ENCODE measurements at regions not wholly inside any gene's neighbourhood (a gene's known extent, or its start where the extent isn't known, plus 50 kb on each side); places are given as distances from the start of the nearest gene placed in this dataset.
"Not testable (repeated sequence)": the region's sequence is repeated elsewhere in the genome, so short reads cannot be mapped to it uniquely, and the experiment has no call there.

DNA sequence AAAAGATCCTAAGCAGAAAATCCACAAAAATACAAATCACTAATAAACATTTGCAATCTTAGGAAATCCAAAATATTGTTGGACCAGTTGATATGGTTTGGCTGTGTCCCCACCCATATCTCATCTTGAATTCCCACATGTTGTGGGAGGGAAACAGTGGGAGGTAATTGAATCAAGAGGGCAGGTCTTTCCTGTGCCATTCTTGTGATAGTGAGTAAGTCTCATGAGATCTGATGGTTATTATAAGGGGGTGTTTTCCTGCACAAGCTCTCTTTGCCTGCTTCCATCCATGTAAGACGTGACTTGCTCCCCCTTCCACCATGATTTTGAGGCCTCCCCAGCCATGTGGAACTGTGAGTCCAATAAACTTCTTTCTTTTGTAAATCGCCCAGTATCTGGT lies 79.2 kb upstream of the CHD1 start:
- ATAC-seq; H3K27ac ChIP-seq (ENCODE audit: low read length); DNase-seq; H3K9me3 ChIP-seq (ENCODE audit: control insufficient read depth, low read length); H3K4me3 ChIP-seq (ENCODE audit: low read length); H3K4me1 ChIP-seq (ENCODE audit: control insufficient read depth, insufficient read depth, low read length); H3K27me3 ChIP-seq (ENCODE audit: control insufficient read depth, insufficient read depth); intact Hi-C loops (cut with DNase I): not testable (repeated sequence)
- 67% methylated on average over 2 of the region's 2 CpGs for WGBS

DNA sequence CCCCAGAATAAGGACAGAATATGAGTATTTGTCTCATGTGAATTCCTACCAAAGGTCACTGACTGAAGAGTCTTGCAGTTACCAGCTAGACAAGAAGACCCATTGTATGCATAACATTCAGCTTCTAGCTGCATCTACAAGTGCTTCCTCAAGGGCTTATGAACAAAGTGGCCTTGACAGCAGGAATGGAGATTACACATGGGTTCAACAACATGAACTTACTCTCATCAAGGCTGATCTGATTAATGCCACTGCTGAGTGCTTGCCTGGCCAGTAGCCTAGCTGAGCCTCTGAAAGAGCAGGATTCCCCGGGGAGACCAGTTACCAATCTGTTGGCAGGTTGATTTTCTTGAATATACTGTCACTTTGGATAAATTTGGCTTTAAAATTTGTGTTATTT lies 76.7 kb upstream of the CHD1 start:
- WGBS: 72% methylated on average over 1 of the region's 1 CpG
- Histone ChIP-seq H3K4me1 (ENCODE audit: control insufficient read depth, insufficient read depth, low read length) (no peaks in the 10 kb centered on the region), H3K4me3 (ENCODE audit: low read length) (no peak overlapping the region), H3K27me3 (ENCODE audit: control insufficient read depth, insufficient read depth) (no peaks in the 10 kb centered on the region), H3K9me3 (ENCODE audit: control insufficient read depth, low read length) (no peaks in the 10 kb centered on the region), H3K27ac (ENCODE audit: low read length) (no peak overlapping the region)
- no peak for ATAC-seq
- DNase-seq: no peak
- intact Hi-C loops (cut with DNase I): no loop called here

DNA sequence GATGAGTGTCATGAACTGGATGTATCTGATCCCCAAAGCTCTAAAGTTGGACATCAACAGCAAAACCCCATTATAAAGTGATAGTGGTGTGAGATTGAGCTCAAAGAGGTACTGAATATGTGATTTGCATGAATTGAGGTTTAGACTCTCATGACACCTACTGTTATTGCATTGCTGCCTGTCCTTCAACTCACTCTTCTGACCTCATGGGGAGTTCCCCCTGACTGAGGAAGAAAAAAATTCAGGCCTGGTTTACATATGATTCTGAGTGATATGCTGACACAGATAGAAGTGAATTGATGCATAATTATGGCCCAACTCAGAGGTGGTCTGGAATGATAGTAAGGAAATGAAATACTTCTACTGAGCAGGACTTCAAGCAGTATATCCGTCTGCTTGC lies 76.2 kb upstream of the CHD1 start:
- DNase-seq (no peak), ATAC-seq (no peak)
- no peak overlapping the region for H3K4me3 ChIP-seq (ENCODE audit: low read length)
- no peak overlapping the region for H3K27ac ChIP-seq (ENCODE audit: low read length)
- H3K27me3 ChIP-seq (ENCODE audit: control insufficient read depth, insufficient read depth): no peaks in the 10 kb centered on the region
- H3K9me3 ChIP-seq (ENCODE audit: control insufficient read depth, low read length): no peaks in the 10 kb centered on the region
- intact Hi-C loops (cut with DNase I): no loop called here
- no peaks in the 10 kb centered on the region for H3K4me1 ChIP-seq (ENCODE audit: control insufficient read depth, insufficient read depth, low read length)
- WGBS: 64% methylated on average over 1 of the region's 1 CpG

DNA sequence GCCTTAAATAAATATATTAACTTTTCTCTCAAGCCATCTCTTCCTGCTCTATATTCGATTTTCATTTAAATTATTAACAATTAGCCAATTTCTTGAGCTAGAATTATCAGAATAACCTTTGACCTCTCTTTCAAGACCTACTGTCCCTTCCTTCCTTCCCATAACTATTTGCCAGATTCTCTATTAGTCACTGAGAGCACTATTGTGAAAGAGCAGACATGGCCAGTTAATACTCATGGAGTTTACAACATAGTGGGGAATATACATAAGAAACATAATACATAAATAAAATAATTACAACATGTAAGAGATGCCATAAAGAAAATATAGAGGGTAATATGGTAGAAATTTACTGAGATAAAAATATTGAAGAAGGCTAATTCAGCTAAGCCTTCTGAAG lies 72.1 kb upstream of the CHD1 start:
- ATAC-seq: no peak
- no peak overlapping the region for H3K27ac ChIP-seq (ENCODE audit: low read length)
- no peak overlapping the region for H3K4me3 ChIP-seq (ENCODE audit: low read length)
- WGBS: 54% methylated on average over 1 of the region's 1 CpG
- H3K27me3 ChIP-seq (ENCODE audit: control insufficient read depth, insufficient read depth): no peaks in the 10 kb centered on the region
- no peak for DNase-seq
- intact Hi-C loops (cut with DNase I): no loop called here
- H3K4me1 ChIP-seq (ENCODE audit: control insufficient read depth, insufficient read depth, low read length): no peaks in the 10 kb centered on the region
- no peaks in the 10 kb centered on the region for H3K9me3 ChIP-seq (ENCODE audit: control insufficient read depth, low read length)

DNA sequence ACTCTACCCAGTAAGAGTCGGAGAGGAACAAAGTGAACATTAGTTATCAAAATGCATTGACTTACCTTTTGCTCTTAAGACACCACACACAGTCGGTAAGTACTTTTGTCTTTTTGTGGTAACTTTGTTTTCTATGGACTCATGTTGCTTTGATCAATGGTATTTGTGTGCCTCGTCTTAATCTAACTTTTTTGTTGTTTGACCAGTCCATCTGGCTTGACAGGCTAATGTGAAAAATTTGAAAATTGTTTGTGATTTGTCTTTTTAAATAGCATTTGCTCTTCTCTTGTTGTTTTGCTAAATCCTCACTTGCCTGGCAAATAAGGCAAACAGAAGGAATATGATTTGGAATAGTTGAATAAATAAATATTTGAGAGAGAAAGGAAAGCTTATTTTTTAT lies 71.4 kb upstream of the CHD1 start:
- WGBS: 85% methylated on average over 3 of the region's 3 CpGs
- intact Hi-C loops (cut with DNase I): no loop called here
- Histone ChIP-seq H3K9me3 (ENCODE audit: control insufficient read depth, low read length) (no peaks in the 10 kb centered on the region), H3K27ac (ENCODE audit: low read length) (no peak overlapping the region), H3K27me3 (ENCODE audit: control insufficient read depth, insufficient read depth) (no peaks in the 10 kb centered on the region), H3K4me3 (ENCODE audit: low read length) (no peak overlapping the region), H3K4me1 (ENCODE audit: control insufficient read depth, insufficient read depth, low read length) (no peaks in the 10 kb centered on the region)
- no peak for DNase-seq
- no peak for ATAC-seq

DNA sequence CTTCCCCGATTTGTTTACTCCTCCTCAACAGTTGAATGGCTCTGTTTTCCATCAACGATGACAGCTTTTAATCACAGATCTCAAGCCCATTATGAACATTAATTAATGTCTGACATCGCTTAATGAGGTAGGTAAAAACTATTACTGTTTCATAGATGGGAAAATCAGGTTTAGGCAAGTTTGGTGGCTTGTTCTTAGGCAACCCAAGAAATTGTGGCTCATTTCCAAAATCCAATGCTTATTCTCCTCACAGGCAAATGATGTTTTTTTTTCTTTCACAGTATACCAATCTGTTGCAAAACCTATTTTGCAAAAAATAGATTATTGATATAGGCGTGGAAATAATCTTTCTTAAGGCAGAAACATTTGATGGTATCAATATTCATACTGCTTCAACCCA lies 70.8 kb upstream of the CHD1 start:
- no peaks in the 10 kb centered on the region for H3K4me1 ChIP-seq (ENCODE audit: control insufficient read depth, insufficient read depth, low read length)
- H3K9me3 ChIP-seq (ENCODE audit: control insufficient read depth, low read length): no peaks in the 10 kb centered on the region
- DNase-seq: no peak
- 80% methylated on average over 4 of the region's 4 CpGs for WGBS
- H3K27me3 ChIP-seq (ENCODE audit: control insufficient read depth, insufficient read depth): no peaks in the 10 kb centered on the region
- no peak overlapping the region for H3K27ac ChIP-seq (ENCODE audit: low read length)
- ATAC-seq: no peak
- intact Hi-C loops (cut with DNase I): no loop called here
- H3K4me3 ChIP-seq (ENCODE audit: low read length): no peak overlapping the region

DNA sequence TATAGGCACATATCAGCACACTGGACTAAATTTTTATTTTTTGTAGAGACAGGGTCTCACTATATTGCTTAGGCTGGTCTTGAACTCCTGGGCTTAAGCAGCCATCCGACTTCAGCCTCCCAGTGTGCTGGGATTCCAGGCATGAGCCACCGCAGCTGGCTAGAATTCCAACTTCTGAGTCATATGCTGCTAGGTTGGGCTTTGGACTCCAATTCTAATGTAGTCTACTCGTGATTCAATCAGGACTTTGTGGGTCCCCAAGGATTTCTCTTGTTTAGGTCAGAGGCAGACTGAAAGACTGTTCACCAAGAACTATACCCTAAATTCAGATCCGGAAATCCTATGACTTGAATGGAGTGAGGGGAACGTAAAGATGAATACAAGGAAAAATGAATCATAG lies 68.2 kb upstream of the CHD1 start:
- intact Hi-C loops (cut with DNase I): no loop called here
- no peak for DNase-seq
- Histone ChIP-seq H3K9me3 (ENCODE audit: control insufficient read depth, low read length) (no peaks in the 10 kb centered on the region), H3K27me3 (ENCODE audit: control insufficient read depth, insufficient read depth) (no peaks in the 10 kb centered on the region), H3K27ac (ENCODE audit: low read length) (no peak overlapping the region), H3K4me3 (ENCODE audit: low read length) (no peak overlapping the region), H3K4me1 (ENCODE audit: control insufficient read depth, insufficient read depth, low read length) (no peaks in the 10 kb centered on the region)
- WGBS: 76% methylated on average over 5 of the region's 5 CpGs
- ATAC-seq: no peak

DNA sequence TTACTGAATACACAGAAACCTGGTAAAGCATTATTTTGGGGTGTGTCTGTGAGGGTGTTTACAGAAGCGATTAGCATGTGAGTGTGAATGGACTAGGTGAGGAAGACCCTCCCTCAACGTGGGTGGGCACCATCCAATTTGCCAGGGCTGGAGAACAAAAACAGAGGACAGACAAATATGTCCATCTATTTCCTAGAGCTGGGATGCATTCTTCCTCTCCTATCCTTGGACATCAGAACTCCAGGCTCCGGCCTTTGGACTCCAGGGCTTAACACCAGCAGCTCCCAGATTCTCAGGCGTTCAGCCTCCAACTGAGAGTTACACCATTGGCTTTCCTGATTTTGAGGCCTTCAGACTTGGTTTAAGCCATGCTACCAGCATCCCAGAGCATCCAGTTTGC lies 65.8 kb upstream of the CHD1 start:
- intact Hi-C loops (cut with DNase I): no loop called here
- ATAC-seq: no peak
- 73% methylated on average over 4 of the region's 4 CpGs for whole genome bisulfite sequencing
- no peaks in the 10 kb centered on the region for H3K9me3 ChIP-seq (ENCODE audit: control insufficient read depth, low read length)
- H3K27me3 ChIP-seq (ENCODE audit: control insufficient read depth, insufficient read depth): no peaks in the 10 kb centered on the region
- no peak overlapping the region for H3K4me3 ChIP-seq (ENCODE audit: low read length)
- H3K4me1 ChIP-seq (ENCODE audit: control insufficient read depth, insufficient read depth, low read length): no peaks in the 10 kb centered on the region
- H3K27ac ChIP-seq (ENCODE audit: low read length): no peak overlapping the region
- DNase-seq: no peak

DNA sequence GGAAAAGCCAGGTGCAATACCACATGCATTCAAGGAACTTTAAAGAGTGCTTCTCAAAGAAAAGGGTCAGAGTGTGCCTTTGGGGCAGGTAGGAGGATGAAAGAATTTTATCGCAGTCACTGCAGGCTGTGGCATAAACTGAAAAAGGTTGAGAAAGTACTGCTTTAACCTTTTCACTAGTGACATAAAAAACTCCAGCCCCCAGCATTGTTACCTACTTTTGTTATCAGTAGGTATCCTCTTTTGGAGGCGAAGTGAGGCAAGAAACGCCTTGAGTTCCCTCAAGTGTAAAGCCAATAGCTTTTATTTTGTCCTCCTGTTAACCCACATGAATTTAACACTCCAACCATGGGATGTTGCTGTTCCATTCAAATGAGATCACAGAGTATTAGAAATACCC lies 64.7 kb upstream of the CHD1 start:
- intact Hi-C loops (cut with DNase I): no loop called here
- no peak overlapping the region for H3K4me3 ChIP-seq (ENCODE audit: low read length)
- WGBS: 75% methylated on average over 3 of the region's 3 CpGs

DNA sequence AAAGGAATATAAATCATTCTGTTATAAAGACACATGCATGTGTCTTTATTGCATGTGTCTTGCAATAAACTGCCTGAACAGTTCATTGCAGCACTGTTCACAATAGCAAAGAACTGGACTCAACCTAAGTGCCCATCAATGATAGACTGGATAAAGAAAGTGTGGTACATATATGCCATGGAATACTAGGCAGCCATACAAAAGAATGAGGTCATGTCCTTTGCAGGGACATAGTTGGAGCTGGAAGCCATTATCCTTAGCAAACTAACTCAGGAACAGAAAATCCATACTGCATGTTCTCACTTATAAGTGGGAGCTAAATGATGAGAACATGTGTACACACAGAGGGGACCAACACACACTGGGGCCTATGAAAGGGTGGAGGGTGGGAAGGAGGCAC lies 63.7 kb upstream of the CHD1 start:
- DNase-seq: no peak
- Histone ChIP-seq H3K4me3 (ENCODE audit: low read length) (no peak overlapping the region), H3K4me1 (ENCODE audit: control insufficient read depth, insufficient read depth, low read length) (no peaks in the 10 kb centered on the region), H3K27ac (ENCODE audit: low read length) (no peak overlapping the region), H3K27me3 (ENCODE audit: control insufficient read depth, insufficient read depth) (no peaks in the 10 kb centered on the region), H3K9me3 (ENCODE audit: control insufficient read depth, low read length) (no peaks in the 10 kb centered on the region)
- intact Hi-C loops (cut with DNase I): no loop called here
- ATAC-seq: no peak

More for the DNA sequence above, 64.7 kb upstream of the CHD1 start:
- Histone ChIP-seq H3K9me3 (ENCODE audit: control insufficient read depth, low read length) (no peaks in the 10 kb centered on the region), H3K4me1 (ENCODE audit: control insufficient read depth, insufficient read depth, low read length) (no peaks in the 10 kb centered on the region), H3K27ac (ENCODE audit: low read length) (no peak overlapping the region), H3K27me3 (ENCODE audit: control insufficient read depth, insufficient read depth) (no peaks in the 10 kb centered on the region)
- no peak for ATAC-seq
- no peak for DNase-seq

DNA sequence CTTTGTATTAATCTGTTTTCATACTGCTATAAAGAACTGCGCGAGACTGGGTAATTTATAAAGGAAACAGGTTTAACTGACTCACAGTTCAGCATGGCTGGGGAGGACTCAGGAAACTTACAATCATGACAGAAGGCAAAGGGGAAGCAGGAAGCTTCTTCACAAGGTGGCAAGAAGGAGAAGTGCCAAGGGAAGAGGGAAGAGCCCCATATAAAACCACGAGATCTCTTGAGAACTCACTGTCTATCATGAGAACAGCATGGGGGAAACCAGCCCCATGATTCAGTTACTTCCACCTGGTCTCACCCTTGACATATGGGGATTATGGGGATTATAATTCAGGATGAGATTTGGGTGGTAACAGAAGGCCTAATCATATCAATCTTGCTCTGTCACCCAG lies 60.9 kb upstream of the CHD1 start:
- ATAC-seq: no peak
- intact Hi-C loops (cut with DNase I): no loop called here
- H3K27me3 ChIP-seq (ENCODE audit: control insufficient read depth, insufficient read depth): no peaks in the 10 kb centered on the region
- DNase-seq: no peak
- H3K9me3 ChIP-seq (ENCODE audit: control insufficient read depth, low read length): no peaks in the 10 kb centered on the region
- WGBS: 51% methylated on average over 3 of the region's 3 CpGs
- H3K4me1 ChIP-seq (ENCODE audit: control insufficient read depth, insufficient read depth, low read length): no peaks in the 10 kb centered on the region
- H3K27ac ChIP-seq (ENCODE audit: low read length): no peak overlapping the region
- no peak overlapping the region for H3K4me3 ChIP-seq (ENCODE audit: low read length)

DNA sequence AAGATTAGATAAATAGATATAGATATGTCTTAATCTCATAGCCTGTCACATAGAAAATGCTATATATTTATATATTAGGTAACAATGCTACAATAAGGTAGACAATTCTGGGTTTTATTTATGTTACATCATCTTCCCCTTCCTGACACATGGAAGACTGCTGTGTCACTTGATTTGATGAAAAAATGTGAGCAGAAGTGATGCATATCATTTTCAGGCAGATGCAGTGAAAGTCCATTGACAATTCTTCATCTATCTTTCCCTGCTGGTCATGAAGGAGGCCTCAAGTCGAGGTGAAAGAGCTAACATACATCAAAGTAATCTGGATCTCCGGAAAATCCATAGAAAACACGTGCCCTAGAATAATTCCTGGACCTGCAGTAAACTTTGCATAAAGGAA lies 57.8 kb upstream of the CHD1 start:
- DNase-seq (no peak), ATAC-seq (no peak)
- Histone ChIP-seq H3K27me3 (ENCODE audit: control insufficient read depth, insufficient read depth) (no peaks in the 10 kb centered on the region), H3K4me1 (ENCODE audit: control insufficient read depth, insufficient read depth, low read length) (no peaks in the 10 kb centered on the region), H3K9me3 (ENCODE audit: control insufficient read depth, low read length) (no peaks in the 10 kb centered on the region), H3K4me3 (ENCODE audit: low read length) (no peak overlapping the region), H3K27ac (ENCODE audit: low read length) (no peak overlapping the region)
- WGBS: 83% methylated on average over 3 of the region's 3 CpGs
- intact Hi-C loops (cut with DNase I): no loop called here

Measured in right cardiac atrium (tissue), 5 donors.